ENCODE measurements at regions not wholly inside any gene's neighbourhood (a gene's known extent, or its start where the extent isn't known, plus 50 kb on each side); places are given as distances from the start of the nearest gene placed in this dataset.

GRCh38 chr5:4422247-4422646, 717.9 kb upstream of the ADAMTS16 start:
- ATAC-seq (no peak), DNase-seq (ENCODE audit: low spot score) (no peak)

- ATAC-seq = no peak
These were observed 715.2 kb upstream of the ADAMTS16 start for GRCh38 chr5:4424895-4425294.

GRCh38 chr5:4440536-4440935, 699.6 kb upstream of the ADAMTS16 start:
- DNase-seq (ENCODE audit: low spot score) (no peak), ATAC-seq (no peak)

More at GRCh38 chr5:4424895-4425294, 715.2 kb upstream of the ADAMTS16 start:
- DNase-seq (ENCODE audit: low spot score) = no peak

GRCh38 chr5:4442221-4442620, 697.9 kb upstream of the ADAMTS16 start:
- DNase-seq (ENCODE audit: low spot score) = no peak
- ATAC-seq = no peak

- DNase-seq (ENCODE audit: low spot score) (no peak), ATAC-seq (no peak)
These were observed 692.5 kb upstream of the ADAMTS16 start for GRCh38 chr5:4447657-4448056.

- DNase-seq (ENCODE audit: low spot score) (no peak), ATAC-seq (no peak)
These were observed 686.5 kb upstream of the ADAMTS16 start for GRCh38 chr5:4453655-4454054.

GRCh38 chr5:4479426-4479825, 660.7 kb upstream of the ADAMTS16 start:
- DNase-seq (ENCODE audit: low spot score) (no peak), ATAC-seq (no peak)

- ATAC-seq (no peak), DNase-seq (ENCODE audit: low spot score) (no peak)
These were observed 659.4 kb upstream of the ADAMTS16 start for GRCh38 chr5:4480528-4481349.

- DNase-seq (ENCODE audit: low spot score) (no peak), ATAC-seq (no peak)
These were observed 652.5 kb upstream of the ADAMTS16 start for GRCh38 chr5:4487581-4487980.

- ATAC-seq = peak; percentile 74
- no peak for DNase-seq (ENCODE audit: low spot score)
These were observed 628.0 kb upstream of the ADAMTS16 start for GRCh38 chr5:4511996-4512656.

GRCh38 chr5:4513381-4513780, 626.7 kb upstream of the ADAMTS16 start:
- no peak for ATAC-seq
- DNase-seq (ENCODE audit: low spot score) = no peak

GRCh38 chr5:4514067-4514648, 626.0 kb upstream of the ADAMTS16 start:
- ATAC-seq (no peak), DNase-seq (ENCODE audit: low spot score) (no peak)

- ATAC-seq = no peak
- no peak for DNase-seq (ENCODE audit: low spot score)
These were observed 621.0 kb upstream of the ADAMTS16 start for GRCh38 chr5:4518903-4519672.

- no peak for ATAC-seq
- no peak for DNase-seq (ENCODE audit: low spot score)
These were observed 619.6 kb upstream of the ADAMTS16 start for GRCh38 chr5:4520559-4520958.

GRCh38 chr5:4523038-4523437, 617.1 kb upstream of the ADAMTS16 start:
- ATAC-seq = no peak
- DNase-seq (ENCODE audit: low spot score) = no peak

- DNase-seq (ENCODE audit: low spot score) (no peak), ATAC-seq (no peak)
These were observed 608.1 kb upstream of the ADAMTS16 start for GRCh38 chr5:4531756-4532704.

GRCh38 chr5:4532705-4533080, 607.4 kb upstream of the ADAMTS16 start:
- ATAC-seq (no peak), DNase-seq (ENCODE audit: low spot score) (no peak)

GRCh38 chr5:4533457-4534105, 606.5 kb upstream of the ADAMTS16 start:
- ATAC-seq = no peak

GRCh38 chr5:4537489-4537888, 602.6 kb upstream of the ADAMTS16 start:
- ATAC-seq (no peak), DNase-seq (ENCODE audit: low spot score) (no peak)

More at GRCh38 chr5:4533457-4534105, 606.5 kb upstream of the ADAMTS16 start:
- no peak for DNase-seq (ENCODE audit: low spot score)

Data from left lobe of liver (tissue), 2 donors.